Endothelial cell of umbilical vein (primary cell): ENCODE measurements at regions not wholly inside any gene's neighbourhood (a gene's known extent, or its start where the extent isn't known, plus 50 kb on each side); places are given as distances from the start of the nearest gene placed in this dataset.

Source experiments
- BruUV-seq: library from RNA; stranded (reverse); fragments of 400-500 nt; replicated peaks from 2 replicates; lab custom pipeline; 2021; lab: Mats Ljungman, UMichigan
- CTCF ChIA-PET: fragments of 300-600, 350-600 bp; sonication (Branson Sonifier 250); formaldehyde crosslinking; loops from one replicate; lab custom pipeline; 2021; ENCODE audit warnings: antibody characterized with exemption, inconsistent platforms; lab: Charles Lee
- POLR2A ChIA-PET: fragments of 300-600, 350-600 bp; sonication (Branson Sonifier 250); formaldehyde crosslinking; loops from one replicate; lab custom pipeline; 2021; ENCODE audit warnings: antibody characterized with exemption, inconsistent platforms; lab: Charles Lee
- DNase-seq: peaks from one replicate; pipeline ENCODE4 v3.0.0-alpha.2; 2011; ENCODE audit warnings: low read depth, low spot score
- FAIRE-seq: peaks from 2 replicates; lab custom pipeline; 2011; peaks lifted over from hg19 to GRCh38; lab: Jason Lieb, UNC
- H2AFZ ChIP-seq: 2 replicates; pipeline ENCODE4 v1.6.0; 2012; ENCODE audit warnings: low read depth, low read length, control low read depth, inconsistent platforms
- H3K27ac ChIP-seq: 2 replicates; pipeline ENCODE4 v1.5.1; 2011; ENCODE audit warnings: low read depth, mild to moderate bottlenecking, control low read depth, low read length, moderate library complexity; ENCODE audit not compliant: insufficient read depth
- H3K27me3 ChIP-seq, 2 experiments: 2 replicates each; pipeline versions ENCODE4 v1.6.0 to v1.6.1; 2011; ENCODE audit warnings: low read length in 2 of 2, mixed read lengths in 1 of 2; ENCODE audit not compliant: control insufficient read depth in 2 of 2, insufficient read depth in 2 of 2
- H3K36me3 ChIP-seq, 2 experiments: 2 replicates in 1 of 2; 3 replicates in 1 of 2; pipeline ENCODE4 v1.5.1; 2011; ENCODE audit warnings: low read length in 2 of 2, mild to moderate bottlenecking in 1 of 2, moderate library complexity in 1 of 2; ENCODE audit not compliant: control insufficient read depth in 2 of 2, insufficient read depth in 2 of 2; ENCODE audit errors: extremely low read depth in 1 of 2
- H3K4me1 ChIP-seq: 3 replicates; pipeline ENCODE4 v1.5.1; 2011; ENCODE audit warnings: mild to moderate bottlenecking, low read length; ENCODE audit not compliant: control insufficient read depth, insufficient read depth; ENCODE audit errors: extremely low read depth
- H3K4me2 ChIP-seq: 2 replicates; pipeline ENCODE4 v1.6.1; 2011; ENCODE audit warnings: low read length, control low read depth, mixed read lengths; ENCODE audit not compliant: insufficient read depth
- H3K4me3 ChIP-seq, 3 experiments: fragments of 200-600 bp in 1 of 3; sonication (generic), shearing (Covaris generic) in 1 of 3; replicated peaks in 1 of 3; 2 replicates each; pipeline ENCODE4 v1.5.1; 2011 to 2016; ENCODE audit warnings: control low read depth in 3 of 3, low read length in 3 of 3, mild to moderate bottlenecking in 2 of 3, inconsistent platforms in 1 of 3, low read depth in 1 of 3, moderate library complexity in 1 of 3; ENCODE audit not compliant: insufficient read depth in 1 of 3
- H3K79me2 ChIP-seq: 2 replicates; pipeline ENCODE4 v1.6.0; 2012; ENCODE audit warnings: low read length, inconsistent platforms; ENCODE audit not compliant: control insufficient read depth, insufficient read depth
- H3K9ac ChIP-seq: replicated peaks from 2 replicates; pipeline ENCODE3; 2011; ENCODE audit warnings: low read length, control low read depth; ENCODE audit not compliant: insufficient read depth; ENCODE audit errors: extremely low read depth
- H3K9me1 ChIP-seq: replicated peaks from 3 replicates; pipeline ENCODE4 v1.6.0; 2011; ENCODE audit warnings: mild to moderate bottlenecking, low read length; ENCODE audit not compliant: control insufficient read depth, insufficient read depth; ENCODE audit errors: extremely low read depth
- H3K9me3 ChIP-seq: replicated peaks from 2 replicates; pipeline ENCODE4 v1.5.1; 2012; ENCODE audit warnings: low read length, inconsistent platforms; ENCODE audit not compliant: control insufficient read depth, insufficient read depth
- H4K20me1 ChIP-seq: replicated peaks from 2 replicates; pipeline ENCODE3; 2011; ENCODE audit warnings: mild to moderate bottlenecking, low read length; ENCODE audit not compliant: control insufficient read depth, insufficient read depth; ENCODE audit errors: extremely low read depth
- CTCF ChIP-seq, 2 donors: IDR thresholded peaks; 1 replicate in 1 of 2; 2 replicates in 1 of 2; pipeline ENCODE4 v1.5.1; 2011; ENCODE audit warnings: low read length in 2 of 2, mild to moderate bottlenecking in 2 of 2, moderate library complexity in 2 of 2, control low read depth in 1 of 2, inconsistent platforms in 1 of 2, low read depth in 1 of 2; ENCODE audit not compliant: insufficient read depth in 1 of 2; ENCODE audit errors: extremely low read depth in 1 of 2
- EZH2 ChIP-seq: IDR thresholded peaks from 2 replicates; pipeline ENCODE4 v1.6.1; 2012; ENCODE audit warnings: borderline replicate concordance, low read depth, mild to moderate bottlenecking, moderate library complexity, low read length, inconsistent platforms; ENCODE audit not compliant: severe bottlenecking
- GATA2 ChIP-seq: IDR thresholded peaks from 2 replicates; pipeline ENCODE4 v1.7.0; 2011; ENCODE audit warnings: low read depth, mild to moderate bottlenecking, moderate library complexity, mixed read lengths, low read length; ENCODE audit not compliant: insufficient read length, insufficient read depth
- MAX ChIP-seq: IDR thresholded peaks from 2 replicates; pipeline ENCODE4 v1.6.1; 2011; ENCODE audit not compliant: insufficient read depth, insufficient read length
- MYC ChIP-seq: IDR thresholded peaks from one replicate; pipeline ENCODE4 v1.6.1; 2011; ENCODE audit warnings: mild to moderate bottlenecking, low read depth, low read length
- POLR2A ChIP-seq: IDR thresholded peaks from 2 replicates; pipeline ENCODE4 v1.6.1; 2012; ENCODE audit warnings: low read depth, mild to moderate bottlenecking, control low read depth, low read length
- POLR2AphosphoS5 ChIP-seq: IDR thresholded peaks from 2 replicates; pipeline ENCODE4 v1.6.1; 2012; ENCODE audit warnings: low read depth, mild to moderate bottlenecking, control low read depth, low read length, moderate library complexity; ENCODE audit not compliant: insufficient read depth
- dilution Hi-C: fragments of 300-500 bp; cut with MboI; formaldehyde crosslinking; loops from one replicate; pipeline ENCODE4 v1.15.0; 2019; ENCODE audit warnings: low sequenced_read_pairs; ENCODE audit not compliant: extremely low pct_ligation_motif_present
- intact Hi-C: fragments of 100-400 bp; cut with micrococcal nuclease; formaldehyde crosslinking; loops from one replicate; pipeline ENCODE4 v1.10.0; 2022

DNA sequence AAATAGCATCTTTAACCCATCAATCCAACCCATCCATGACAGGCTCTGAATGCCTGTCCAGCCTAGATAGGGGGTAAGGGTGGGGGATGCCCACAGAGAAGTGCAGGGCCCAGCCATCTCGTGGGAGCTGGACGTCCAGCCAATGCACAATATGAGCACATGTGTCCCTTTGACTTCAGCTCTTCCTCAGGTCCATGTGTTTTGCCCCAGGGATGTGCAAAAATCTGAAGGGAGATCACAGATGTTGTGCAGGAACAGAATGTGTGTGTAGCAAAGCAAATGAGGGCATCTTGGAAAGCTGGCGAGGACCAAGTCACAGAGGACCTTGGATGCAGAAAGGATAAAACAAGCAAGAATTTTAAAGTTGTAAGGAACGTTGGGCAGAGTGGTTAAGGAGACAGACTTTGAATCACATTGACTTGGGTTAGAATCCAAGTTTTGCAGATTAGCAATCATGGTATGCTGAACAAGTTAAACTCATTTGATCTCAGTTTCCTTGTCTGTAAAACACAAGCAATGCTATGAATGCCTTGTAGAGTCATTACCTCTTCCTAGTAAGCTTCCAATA is 104.5 kb downstream of the TTC32 start:
- no peaks in the 10 kb centered on the region for H4K20me1 ChIP-seq
- H3K4me2 ChIP-seq: no peak overlapping the region
- no peaks in the 10 kb centered on the region for H3K36me3 ChIP-seq
- H3K27ac ChIP-seq: no peak overlapping the region
- no peak for DNase-seq
- CTCF ChIA-PET: interaction anchor here (1.5 kb wide), 1 partner anchor 24 kb away, joined by 3 read pairs; no protein-coding TSS in a partner anchor
- no peak overlapping the region for H2AFZ ChIP-seq
- H3K9ac ChIP-seq: no peak overlapping the region
- TF ChIP-seq MAX (no peak), CTCF (IDR thresholded peaks at IDR 0.05; ENCODE audit: extremely low read depth in 1 of 2, insufficient read depth in 1 of 2, low read depth in 1 of 2, low read length in 2 of 2) (no peak), MYC (no peak), GATA2 (no peak), POLR2A (no peak), EZH2 (no peak), POLR2AphosphoS5 (no peak)
- no peak overlapping the region for H3K4me3 ChIP-seq
- no peaks in the 10 kb centered on the region for H3K79me2 ChIP-seq
- peaks cover 2 to 4% of the 10 kb centered on the region in 2 experiments for H3K27me3 ChIP-seq
- dilution Hi-C loops: no loop called here
- no peaks in the 10 kb centered on the region for H3K9me3 ChIP-seq
- POLR2A ChIA-PET: no interaction called here
- no TSS peak for BruUV-seq
- FAIRE-seq: no peak
- H3K4me1 ChIP-seq: peaks cover 12% of the 10 kb centered on the region
- intact Hi-C loops: no loop called here
- no peaks in the 10 kb centered on the region for H3K9me1 ChIP-seq
